GM12801 (cell line): ENCODE measurements at regions not wholly inside any gene's neighbourhood (a gene's known extent, or its start where the extent isn't known, plus 50 kb on each side); places are given as distances from the start of the nearest gene placed in this dataset.

Experiments used
- CTCF ChIP-seq: IDR thresholded peaks from one replicate; pipeline ENCODE4 v1.5.1; 2011; ENCODE audit warnings: control low read depth; ENCODE audit not compliant: insufficient read length; ENCODE audit errors: extremely low read depth

- TF ChIP-seq CTCF: no peak
These were observed 71.6 kb upstream of the TET2 start for GRCh38 chr4:105075045-105075444.

GRCh38 chr4:105088110-105088879, 58.4 kb upstream of the TET2 start:
- TF ChIP-seq CTCF: no peak

- TF ChIP-seq CTCF: no peak
These were observed 54.3 kb upstream of the TET2 start for GRCh38 chr4:105092356-105092755.

- no peak for TF ChIP-seq CTCF
These were observed 53.9 kb upstream of the TET2 start for GRCh38 chr4:105092768-105093167.

GRCh38 chr4:105093975-105094374, 52.7 kb upstream of the TET2 start:
- TF ChIP-seq CTCF: no peak
